Ovary (tissue), 7 donors: ENCODE measurements at regions not wholly inside any gene's neighbourhood (a gene's known extent, or its start where the extent isn't known, plus 50 kb on each side); places are given as distances from the start of the nearest gene placed in this dataset.

Experiments used
- DNase-seq, 5 donors: peaks; one replicate each; pipeline ENCODE4 v3.0.0-alpha.2; 2019 to 2020
- H3K27ac ChIP-seq, 2 donors: fragments of 200-600 bp; one replicate each; pipeline versions ENCODE4 v1.5.1 to v1.8.0; 2019 to 2022
- H3K27me3 ChIP-seq: fragments of 200-600 bp; one replicate; pipeline ENCODE4 v1.8.0; 2022
- H3K36me3 ChIP-seq: fragments of 200-600 bp; sonication (generic); one replicate; pipeline ENCODE4 v1.5.1; 2019
- H3K4me1 ChIP-seq: one replicate; pipeline ENCODE4 v1.8.1; 2013; ENCODE audit warnings: mild to moderate bottlenecking, moderate library complexity; ENCODE audit not compliant: insufficient read depth
- H3K4me3 ChIP-seq: fragments of 200-600 bp; sonication (generic); one replicate; pipeline ENCODE4 v1.5.1; 2017
- H3K9me3 ChIP-seq, 2 donors: fragments of 200-600 bp in 1 of 2; sonication (generic) in 1 of 2; one replicate each; pipeline versions ENCODE4 v1.5.1 to v1.8.1; 2013 to 2019; ENCODE audit warnings: mild to moderate bottlenecking in 1 of 2, moderate library complexity in 1 of 2
- CTCF ChIP-seq, 3 donors: fragments of 450-650 bp in 2 of 3; fragments of 200-600 bp in 1 of 3; IDR thresholded peaks; one replicate each; pipeline versions ENCODE4 v1.5.1 to v1.8.0; 2016 to 2022; ENCODE audit warnings: antibody characterized with exemption in 3 of 3, mild to moderate bottlenecking in 1 of 3
- EP300 ChIP-seq: sonication (generic); formaldehyde crosslinking; IDR thresholded peaks from one replicate; pipeline ENCODE4 v1.6.1; 2017; ENCODE audit warnings: antibody characterized with exemption
- POLR2A ChIP-seq: fragments of 450-650 bp; IDR thresholded peaks from one replicate; pipeline ENCODE4 v1.6.1; 2017; ENCODE audit warnings: antibody characterized with exemption, mild to moderate bottlenecking, moderate library complexity
- WGBS, 3 donors: extraction: QIAGEN DNeasy Blood & Tissue Kit in 1 of 3; methylation state at CpG; one replicate each; pipeline versions ENCODE4 v1.1.5 to v1.1.7; 2013 to 2017; 5-methylcytosine and 5-hydroxymethylcytosine counted together
- intact Hi-C, 4 donors: fragments of 100-400 bp; cut with DNase I; formaldehyde crosslinking; loops; one replicate each; pipeline versions ENCODE4 v1.11.0 to v1.15.1; 2022 to 2023
- donor health status: DM: no; HTN: no; CAD: no; lungs with moderate emphysema.
- donor health status: DM: no; HTN: no; CAD: no.
- donor health status: Bipolar disorder and iron deficiency.
- donor health status: DM: no; HTN: no; CAD: no.
- donor health status: DM: yes; HTN: yes; CAD: no.

GRCh38 chr2:226467633-226468032 is 332.0 kb downstream of the IRS1 start:
- Histone ChIP-seq H3K36me3 (no peaks in the 10 kb centered on the region), H3K9me3 (no peaks in the 10 kb centered on the region), H3K27ac (no peak overlapping the region), H3K4me1 (no peaks in the 10 kb centered on the region), H3K4me3 (no peak overlapping the region), H3K27me3 (no peaks in the 10 kb centered on the region)
- WGBS, 3 donors: 88 to 94% (median 92%) methylated on average over 2 of the region's 2 CpGs
- TF ChIP-seq EP300 (no peak), POLR2A (no peak), CTCF (IDR thresholded peaks at IDR 0.05) (no peak)
- intact Hi-C loops: no loop called here
- no peak for DNase-seq

- Histone ChIP-seq H3K27ac (no peak overlapping the region), H3K4me3 (no peak overlapping the region), H3K4me1 (no peaks in the 10 kb centered on the region), H3K9me3 (no peaks in the 10 kb centered on the region), H3K36me3 (no peaks in the 10 kb centered on the region), H3K27me3 (no peaks in the 10 kb centered on the region)
- WGBS, 3 donors: 68 to 86% (median 85%) methylated on average over 5 to 6 of the region's 6 CpGs
- DNase-seq: no peak
- intact Hi-C loops: no loop called here
- TF ChIP-seq CTCF (IDR thresholded peaks at IDR 0.05) (no peak), EP300 (no peak), POLR2A (no peak)
Observed at GRCh38 chr2:226467221-226467620, 332.4 kb downstream of the IRS1 start.

- no peaks in the 10 kb centered on the region for H3K4me1 ChIP-seq
- 63 to 93% (median 82%) methylated on average over 2 of the region's 2 CpGs for WGBS, 3 donors
- no peak overlapping the region for H3K27ac ChIP-seq
- H3K36me3 ChIP-seq: no peaks in the 10 kb centered on the region
- intact Hi-C loops: no loop called here
- no peak overlapping the region for H3K4me3 ChIP-seq
- no peaks in the 10 kb centered on the region for H3K9me3 ChIP-seq
- H3K27me3 ChIP-seq: no peaks in the 10 kb centered on the region
- no peak for TF ChIP-seq EP300
- no peak for TF ChIP-seq POLR2A
- no peak for TF ChIP-seq CTCF (IDR thresholded peaks at IDR 0.05)
- DNase-seq: no peak
Observed at GRCh38 chr2:226466589-226466988, 333.0 kb downstream of the IRS1 start.

GRCh38 chr2:226466124-226466523 is 333.5 kb downstream of the IRS1 start:
- Histone ChIP-seq H3K4me3 (no peak overlapping the region), H3K27ac (no peak overlapping the region), H3K4me1 (no peaks in the 10 kb centered on the region), H3K27me3 (no peaks in the 10 kb centered on the region), H3K36me3 (no peaks in the 10 kb centered on the region), H3K9me3 (no peaks in the 10 kb centered on the region)
- WGBS, 3 donors: 68 to 98% (median 78%) methylated on average over 1 of the region's 1 CpG
- no peak for DNase-seq
- no peak for TF ChIP-seq CTCF (IDR thresholded peaks at IDR 0.05)
- no peak for TF ChIP-seq EP300
- TF ChIP-seq POLR2A: no peak
- intact Hi-C loops: no loop called here

GRCh38 chr2:226464380-226464779 is 335.2 kb downstream of the IRS1 start:
- DNase-seq: no peak
- Histone ChIP-seq H3K4me3 (no peak overlapping the region), H3K27ac (no peak overlapping the region), H3K4me1 (no peaks in the 10 kb centered on the region), H3K9me3 (no peaks in the 10 kb centered on the region), H3K36me3 (no peaks in the 10 kb centered on the region), H3K27me3 (no peaks in the 10 kb centered on the region)
- intact Hi-C loops: no loop called here
- TF ChIP-seq POLR2A: no peak
- no peak for TF ChIP-seq EP300
- WGBS, 3 donors: 79 to 85% (median 80%) methylated on average over 4 of the region's 4 CpGs
